Large intestine (tissue), 3 donors: ENCODE measurements at regions not wholly inside any gene's neighbourhood (a gene's known extent, or its start where the extent isn't known, plus 50 kb on each side); places are given as distances from the start of the nearest gene placed in this dataset.

Experiments used
- DNase-seq, 2 donors: peaks; one replicate each; pipeline versions ENCODE4 v3.0.0 to v3.0.0-alpha.2; 2013
- H3K27ac ChIP-seq: one replicate; pipeline ENCODE4 v1.5.1; 2013; ENCODE audit warnings: low read length
- H3K27me3 ChIP-seq: 2 replicates; pipeline ENCODE4 v1.6.1; 2013; ENCODE audit warnings: low read length; ENCODE audit not compliant: control insufficient read depth, insufficient read depth
- H3K36me3 ChIP-seq: 2 replicates; pipeline ENCODE4 v1.6.1; 2013; ENCODE audit warnings: low read length; ENCODE audit not compliant: control insufficient read depth, insufficient read depth
- H3K4me1 ChIP-seq: one replicate; pipeline ENCODE4 v1.6.1; 2013; ENCODE audit warnings: low read length; ENCODE audit not compliant: control insufficient read depth, insufficient read depth
- H3K4me3 ChIP-seq: one replicate; pipeline ENCODE4 v1.5.1; 2013; ENCODE audit warnings: low read length
- H3K9me3 ChIP-seq: one replicate; pipeline ENCODE4 v1.6.1; 2013; ENCODE audit warnings: mild to moderate bottlenecking, low read depth, low read length, moderate library complexity; ENCODE audit not compliant: control insufficient read depth
- WGBS: methylation state at CpG from one replicate; pipeline ENCODE4 v1.1.5; 2013; ENCODE audit warnings: low lambda C conversion rate; ENCODE audit not compliant: insufficient coverage; 5-methylcytosine and 5-hydroxymethylcytosine counted together

DNA sequence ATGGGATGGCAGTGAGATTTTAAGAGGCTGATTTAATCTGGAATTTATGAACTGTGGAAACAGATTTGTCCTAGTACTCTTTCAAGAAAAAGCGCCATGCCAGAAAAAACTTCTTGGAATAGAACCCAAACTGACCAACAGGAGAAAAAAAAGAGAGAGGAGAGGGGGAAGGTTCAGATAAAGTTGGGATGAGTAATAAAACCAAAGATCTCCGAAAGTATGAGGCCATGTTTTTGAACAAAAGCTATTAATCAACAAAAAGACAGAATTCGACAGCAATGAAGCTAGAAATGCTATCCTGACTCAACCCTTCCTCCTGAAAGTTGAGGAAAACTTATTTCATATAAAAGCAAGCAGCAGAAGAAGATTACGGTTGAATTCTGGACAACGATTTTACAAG is 135.5 kb downstream of the CEMIP2 start:
- WGBS = 100% methylated on average over 4 of the region's 5 CpGs
- no peak overlapping the region for H3K4me3 ChIP-seq
- no peaks in the 10 kb centered on the region for H3K27me3 ChIP-seq
- H3K9me3 ChIP-seq = no peaks in the 10 kb centered on the region
- DNase-seq = no peak
- H3K27ac ChIP-seq = no peak overlapping the region
- no peaks in the 10 kb centered on the region for H3K36me3 ChIP-seq
- H3K4me1 ChIP-seq = no peaks in the 10 kb centered on the region

DNA sequence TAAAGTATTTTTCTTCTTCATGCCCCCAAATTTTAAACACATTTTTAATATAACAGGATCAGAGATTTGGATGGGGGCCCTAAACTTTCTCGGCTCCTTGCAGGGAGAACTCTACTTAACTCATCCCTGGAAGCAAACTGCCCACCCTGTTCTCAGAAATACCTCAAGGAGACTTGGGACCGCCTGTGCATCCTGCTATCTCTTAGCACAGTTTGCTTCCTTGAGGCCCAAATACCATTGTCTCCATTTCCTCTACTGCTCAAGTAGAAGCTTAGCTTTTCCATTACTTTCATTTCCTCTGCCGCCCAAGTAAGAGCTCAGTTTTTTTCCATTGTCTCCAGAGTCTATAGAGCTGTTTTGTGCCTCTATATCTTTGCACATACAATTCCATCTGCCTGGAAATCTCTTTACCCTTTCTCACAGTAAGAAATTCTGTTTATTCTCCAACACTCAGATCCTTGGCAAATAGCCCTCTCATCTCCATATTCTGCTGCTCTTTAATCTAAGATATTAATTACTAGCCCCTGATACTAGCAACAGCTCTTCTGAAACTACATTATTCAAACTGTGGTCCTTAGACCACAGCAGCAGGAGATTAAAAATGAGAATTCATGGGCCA is 137.8 kb downstream of the CEMIP2 start:
- Histone ChIP-seq H3K36me3 (no peaks in the 10 kb centered on the region), H3K27ac (no peak overlapping the region), H3K9me3 (no peaks in the 10 kb centered on the region), H3K4me1 (peaks cover 5% of the 10 kb centered on the region), H3K27me3 (no peaks in the 10 kb centered on the region), H3K4me3 (no peak overlapping the region)
- DNase-seq = no peak
- WGBS = 83% methylated on average over 1 of the region's 3 CpGs

DNA sequence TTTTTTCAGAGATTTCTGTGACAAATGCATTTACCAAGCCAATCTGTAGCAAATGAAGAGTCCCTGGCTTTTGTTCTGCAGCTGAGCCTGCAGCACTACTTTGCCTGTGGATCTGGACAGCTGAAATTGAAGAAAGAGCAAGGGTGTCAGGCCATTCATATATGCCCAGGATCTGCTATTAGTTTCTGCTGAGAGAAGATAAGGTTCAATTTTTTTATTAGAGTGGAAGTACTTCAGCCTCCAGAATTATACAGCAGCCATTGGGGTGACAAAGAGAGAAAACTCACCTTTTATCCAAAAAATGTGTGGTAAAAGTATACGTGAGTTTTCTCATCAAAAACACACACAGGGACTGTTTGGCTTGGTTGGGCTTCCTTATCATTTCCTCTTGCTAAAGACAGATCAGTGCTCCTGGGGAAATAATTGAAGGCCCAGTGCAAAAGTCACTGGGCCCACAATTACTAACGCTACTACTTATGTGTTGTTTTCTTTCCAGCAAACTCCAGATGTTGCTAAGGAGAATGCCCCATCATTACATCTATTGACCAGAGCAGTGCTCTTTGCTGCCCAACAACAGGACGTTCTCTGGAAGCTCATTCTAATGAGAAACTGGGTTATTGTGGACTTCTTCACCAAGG is 138.6 kb downstream of the CEMIP2 start:
- no peak for DNase-seq
- no peaks in the 10 kb centered on the region for H3K27me3 ChIP-seq
- H3K36me3 ChIP-seq = no peaks in the 10 kb centered on the region
- no peak overlapping the region for H3K27ac ChIP-seq
- H3K4me1 ChIP-seq = peaks cover 5% of the 10 kb centered on the region
- no peak overlapping the region for H3K4me3 ChIP-seq
- WGBS = no CpG with 5 or more reads among the region's 3 CpGs
- no peaks in the 10 kb centered on the region for H3K9me3 ChIP-seq

DNA sequence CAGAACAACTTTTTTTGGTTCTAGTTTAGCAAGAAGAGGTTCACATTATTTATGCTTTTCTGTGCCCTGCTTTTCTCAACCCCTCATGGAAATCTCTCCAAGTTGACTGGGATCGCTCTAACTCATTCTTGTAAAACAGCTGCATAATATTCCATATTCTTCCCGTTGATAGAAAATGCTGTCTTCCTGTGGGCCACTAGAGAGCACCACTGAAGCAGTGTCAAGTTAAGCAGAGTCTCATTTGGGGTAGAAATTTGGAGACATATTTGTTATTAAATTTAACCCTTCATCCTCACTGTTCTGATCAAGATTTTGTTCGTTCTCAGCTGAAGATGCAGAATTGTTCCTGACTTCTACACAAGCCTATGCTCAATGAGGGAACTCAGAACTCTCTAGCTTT is 140.1 kb downstream of the CEMIP2 start:
- Histone ChIP-seq H3K4me3 (no peak overlapping the region), H3K4me1 (peaks cover 5% of the 10 kb centered on the region), H3K27ac (no peak overlapping the region), H3K27me3 (no peaks in the 10 kb centered on the region), H3K36me3 (no peaks in the 10 kb centered on the region), H3K9me3 (no peaks in the 10 kb centered on the region)
- WGBS = 100% methylated on average over 1 of the region's 3 CpGs
- no peak for DNase-seq

DNA sequence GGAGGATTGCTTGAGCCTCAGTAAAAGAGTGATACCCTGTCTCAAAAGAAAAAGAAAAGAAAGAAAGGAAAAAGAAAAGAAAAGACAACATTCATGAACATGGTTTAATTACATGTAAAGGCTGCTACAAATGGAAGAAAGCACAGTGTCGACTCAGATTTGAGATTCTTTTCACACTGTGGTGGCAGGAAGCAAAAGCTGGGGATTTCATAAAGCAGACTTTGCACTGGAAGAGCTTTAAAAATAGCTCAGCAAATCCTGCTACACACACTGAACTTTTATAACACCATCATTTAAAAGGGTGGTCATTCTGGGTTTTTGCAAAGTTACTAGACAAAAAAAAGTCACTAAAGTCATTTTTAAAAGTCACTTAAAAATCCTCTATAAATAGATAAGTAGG is 140.8 kb downstream of the CEMIP2 start:
- WGBS = no CpG with 5 or more reads among the region's 1 CpG
- no peaks in the 10 kb centered on the region for H3K9me3 ChIP-seq
- no peak overlapping the region for H3K4me3 ChIP-seq
- peak overlapping the region; percentile 49 for H3K27ac ChIP-seq
- no peaks in the 10 kb centered on the region for H3K36me3 ChIP-seq
- DNase-seq = peak; percentile 19 to 70
- H3K4me1 ChIP-seq = peaks cover 5% of the 10 kb centered on the region
- H3K27me3 ChIP-seq = no peaks in the 10 kb centered on the region

DNA sequence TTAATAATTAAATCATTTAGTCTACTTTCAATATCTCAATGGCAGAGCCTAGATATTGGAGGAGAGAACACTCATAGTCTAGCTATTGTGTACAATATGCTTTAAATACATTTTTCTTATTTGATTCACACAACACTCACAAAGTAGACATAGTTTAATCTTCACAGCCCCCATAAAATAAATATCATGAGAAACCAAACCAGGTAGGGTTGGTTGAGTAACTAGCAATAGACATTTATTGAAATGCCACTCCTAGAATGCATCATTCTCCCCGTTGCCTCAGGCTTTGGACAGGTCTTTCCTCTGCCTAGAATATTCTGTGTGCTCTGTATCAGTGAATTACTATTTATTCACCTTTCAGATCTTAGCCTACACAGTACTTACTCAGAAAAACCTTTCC is 141.9 kb downstream of the CEMIP2 start:
- Histone ChIP-seq H3K36me3 (no peaks in the 10 kb centered on the region), H3K4me1 (peaks cover 5% of the 10 kb centered on the region), H3K9me3 (no peaks in the 10 kb centered on the region), H3K4me3 (no peak overlapping the region), H3K27me3 (no peaks in the 10 kb centered on the region), H3K27ac (no peak overlapping the region)
- DNase-seq = no peak
- WGBS = no CpG with 5 or more reads among the region's 1 CpG

DNA sequence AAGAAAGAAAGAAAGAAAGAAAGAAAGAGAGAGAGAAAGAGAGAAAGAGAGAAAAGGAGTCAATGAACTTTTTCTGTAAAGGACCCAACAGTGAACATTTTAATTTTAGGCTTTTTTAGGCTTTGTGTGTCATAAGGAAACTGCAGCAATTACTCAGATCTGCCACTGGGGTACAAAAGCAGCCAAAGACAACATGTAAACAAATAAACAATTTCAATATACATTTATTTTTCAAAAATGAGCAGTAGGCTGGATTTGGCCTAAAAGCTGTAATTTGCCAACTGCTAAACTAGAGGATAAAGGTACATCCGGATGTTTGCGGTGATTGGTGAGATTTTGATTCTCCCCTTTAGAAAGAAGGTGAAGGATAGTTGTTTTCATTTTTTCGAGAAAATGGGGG is 143.6 kb downstream of the CEMIP2 start:
- Histone ChIP-seq H3K4me3 (no peak overlapping the region), H3K9me3 (no peaks in the 10 kb centered on the region), H3K27ac (no peak overlapping the region), H3K36me3 (no peaks in the 10 kb centered on the region), H3K4me1 (peaks cover 5% of the 10 kb centered on the region), H3K27me3 (no peaks in the 10 kb centered on the region)
- DNase-seq = no peak
- no CpG with 5 or more reads among the region's 3 CpGs for WGBS

DNA sequence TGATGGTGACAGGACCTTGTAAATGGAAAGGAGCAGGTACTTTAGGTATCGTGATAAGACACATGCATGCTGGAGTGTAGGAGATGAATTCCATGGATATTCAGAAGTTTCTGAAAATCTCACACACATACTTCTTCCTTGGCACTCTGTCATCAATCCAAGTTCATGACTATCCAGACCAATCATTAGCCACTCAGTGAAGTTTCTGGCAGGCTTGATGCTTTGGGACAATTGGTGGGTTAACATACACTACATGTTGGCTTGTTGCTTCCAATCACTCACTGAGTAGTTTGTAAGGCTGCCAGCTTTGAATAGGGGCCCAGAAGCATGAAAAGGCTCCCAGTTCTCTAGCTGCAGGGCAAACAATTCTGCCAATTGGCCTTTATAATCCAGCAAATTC is 147.6 kb downstream of the CEMIP2 start:
- no peak overlapping the region for H3K27ac ChIP-seq
- H3K4me3 ChIP-seq = no peak overlapping the region
- no peaks in the 10 kb centered on the region for H3K9me3 ChIP-seq
- H3K4me1 ChIP-seq = no peaks in the 10 kb centered on the region
- no peak for DNase-seq
- H3K27me3 ChIP-seq = no peaks in the 10 kb centered on the region
- WGBS = no CpG with 5 or more reads among the region's 1 CpG
- no peaks in the 10 kb centered on the region for H3K36me3 ChIP-seq

DNA sequence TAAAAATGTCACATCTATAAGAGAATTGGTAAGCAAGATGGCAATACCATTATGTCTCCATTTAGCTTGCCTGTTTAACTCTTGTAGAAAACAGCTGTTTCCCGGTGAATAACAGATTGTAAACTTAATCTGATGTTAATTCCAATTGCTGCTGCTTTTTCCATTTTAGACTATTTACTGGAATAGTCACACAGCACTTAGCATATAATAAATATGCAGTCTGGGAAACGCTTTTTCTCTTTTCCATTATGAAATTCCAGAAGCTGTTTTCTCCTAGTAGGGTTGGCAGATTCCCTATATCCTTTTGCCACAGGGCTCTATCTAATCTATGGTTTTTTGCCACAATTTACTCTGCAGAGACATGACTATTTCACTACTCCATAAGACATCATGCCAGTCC is 148.0 kb downstream of the CEMIP2 start:
- H3K9me3 ChIP-seq = no peaks in the 10 kb centered on the region
- no CpG with 5 or more reads among the region's 2 CpGs for WGBS
- H3K27ac ChIP-seq = no peak overlapping the region
- H3K4me3 ChIP-seq = no peak overlapping the region
- DNase-seq = no peak
- no peaks in the 10 kb centered on the region for H3K27me3 ChIP-seq
- no peaks in the 10 kb centered on the region for H3K4me1 ChIP-seq
- H3K36me3 ChIP-seq = no peaks in the 10 kb centered on the region

DNA sequence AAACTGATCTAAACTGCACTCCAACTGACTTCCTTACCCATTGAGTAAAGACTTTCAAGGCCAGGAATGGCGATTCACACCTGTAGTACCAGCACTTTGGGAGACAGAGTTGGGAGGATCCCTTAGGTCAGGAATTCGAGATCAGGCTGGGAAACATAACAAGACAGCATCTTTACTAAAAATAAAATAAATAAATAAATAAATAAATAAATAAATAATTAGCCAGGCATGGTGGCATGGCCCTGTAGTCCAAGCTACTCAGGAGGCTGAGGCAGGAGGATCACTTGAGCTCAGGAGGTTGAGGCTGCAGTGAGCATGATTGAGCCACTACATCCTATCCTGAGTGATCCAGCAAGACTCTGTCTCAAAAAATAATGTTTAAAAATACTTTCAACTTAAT is 148.4 kb downstream of the CEMIP2 start:
- Histone ChIP-seq H3K4me1 (no peaks in the 10 kb centered on the region), H3K4me3 (no peak overlapping the region), H3K9me3 (no peaks in the 10 kb centered on the region), H3K27me3 (no peaks in the 10 kb centered on the region), H3K27ac (no peak overlapping the region), H3K36me3 (no peaks in the 10 kb centered on the region)
- no peak for DNase-seq
- no CpG with 5 or more reads among the region's 2 CpGs for WGBS

DNA sequence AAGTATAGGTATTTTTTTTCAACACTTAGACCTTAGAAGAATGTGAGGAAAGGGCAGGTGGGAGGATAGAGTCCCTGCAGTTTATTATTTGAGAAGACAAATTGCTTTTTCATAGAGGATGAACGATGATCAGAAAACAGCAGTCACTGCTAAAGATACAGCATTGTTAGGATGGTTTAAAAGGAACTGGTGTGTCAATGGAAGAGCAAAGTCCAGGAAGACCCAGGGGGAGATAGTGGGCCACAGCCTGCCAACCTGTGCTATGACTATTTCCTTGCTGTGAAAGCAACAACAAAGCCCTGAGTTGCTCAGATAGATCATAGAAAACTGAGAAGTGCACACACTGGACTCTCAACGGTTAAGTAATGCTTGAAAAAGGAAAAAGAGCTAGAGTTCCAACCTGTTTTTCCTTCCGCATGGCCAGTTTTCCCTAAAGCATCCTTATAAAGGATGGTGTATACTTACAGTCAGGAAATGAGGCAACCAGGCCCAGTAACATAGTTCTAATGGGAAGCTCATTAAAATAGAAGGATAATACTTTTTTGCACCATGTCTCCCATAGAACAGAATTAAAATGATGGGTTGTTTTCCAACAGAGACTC is 153.8 kb downstream of the CEMIP2 start:
- no peaks in the 10 kb centered on the region for H3K27me3 ChIP-seq
- no peak overlapping the region for H3K27ac ChIP-seq
- no peak for DNase-seq
- no peaks in the 10 kb centered on the region for H3K9me3 ChIP-seq
- H3K4me1 ChIP-seq = no peaks in the 10 kb centered on the region
- WGBS = no CpG with 5 or more reads among the region's 3 CpGs
- no peaks in the 10 kb centered on the region for H3K36me3 ChIP-seq
- no peak overlapping the region for H3K4me3 ChIP-seq
